ENCODE measurements at regions not wholly inside any gene's neighbourhood (a gene's known extent, or its start where the extent isn't known, plus 50 kb on each side); places are given as distances from the start of the nearest gene placed in this dataset.
"Not testable (repeated sequence)": the region's sequence is repeated elsewhere in the genome, so short reads cannot be mapped to it uniquely, and the experiment has no call there.

DNA sequence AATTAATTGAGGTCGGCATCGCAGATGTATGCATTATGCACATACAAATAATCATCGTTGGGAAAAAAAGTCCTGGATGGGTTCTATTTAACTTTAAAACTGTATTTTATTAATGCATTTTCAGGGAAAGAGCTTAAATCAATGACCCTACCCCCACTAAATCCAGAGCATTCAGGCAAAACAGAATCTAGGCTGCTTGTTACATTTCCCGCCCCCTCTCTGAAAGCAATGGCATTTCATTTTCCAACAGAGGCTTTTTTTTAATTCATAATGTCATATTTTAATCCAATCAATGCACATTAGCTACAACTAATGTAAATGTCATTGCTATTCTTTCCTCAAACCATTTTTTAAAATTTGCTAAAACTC, 117.4 kb upstream of the GRIA1 start:
- DNase-seq (ENCODE audit: low read depth) = no peak

- not testable (repeated sequence) for DNase-seq (ENCODE audit: low read depth)
These were observed 108.8 kb upstream of the GRIA1 start for GRCh38 chr5:153381630-153382029.

- no peak for DNase-seq (ENCODE audit: low read depth)
These were observed 99.9 kb upstream of the GRIA1 start for GRCh38 chr5:153390569-153390968.

- no peak for DNase-seq (ENCODE audit: low read depth)
These were observed 90.9 kb upstream of the GRIA1 start for GRCh38 chr5:153399595-153399994.

DNA sequence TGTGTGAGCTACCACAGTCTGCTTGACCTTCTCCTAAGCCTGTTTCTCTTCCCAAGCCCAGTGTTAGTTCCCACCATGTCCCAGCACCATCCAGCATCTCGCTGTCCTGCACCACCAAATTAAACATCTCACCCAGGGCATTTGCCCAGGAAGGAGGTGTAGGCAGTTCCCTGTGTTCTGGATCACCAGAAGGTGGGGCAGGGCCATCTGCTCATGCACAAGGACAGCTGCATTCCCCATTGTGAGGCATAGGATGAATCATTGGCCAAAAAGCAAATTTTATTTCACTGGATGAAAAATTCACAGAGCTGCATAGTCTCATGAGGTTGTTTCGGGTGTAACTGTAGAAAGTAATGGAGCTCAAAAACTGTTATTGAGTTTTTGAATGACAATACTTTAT, 89.5 kb upstream of the GRIA1 start:
- DNase-seq (ENCODE audit: low read depth) = no peak

DNA sequence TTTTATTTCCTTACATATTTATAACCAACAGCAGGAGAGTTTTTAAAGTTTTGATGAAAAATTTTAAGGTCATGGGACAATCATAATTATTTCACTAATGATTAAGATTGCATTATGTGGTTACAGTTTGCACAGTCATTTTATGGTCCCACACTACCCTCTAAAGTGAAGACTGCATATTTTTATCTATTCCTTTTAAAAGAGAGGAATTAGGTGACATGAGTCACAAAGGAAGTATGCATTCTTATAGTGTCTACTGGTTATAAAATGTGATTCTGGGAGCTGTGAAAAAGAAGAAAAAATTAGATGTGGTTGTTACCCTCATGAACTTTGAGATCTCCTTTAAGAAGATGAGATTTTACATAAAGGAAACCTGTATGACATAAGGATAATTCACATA, 87.9 kb upstream of the GRIA1 start:
- peak; percentile 22 for DNase-seq (ENCODE audit: low read depth)

DNA sequence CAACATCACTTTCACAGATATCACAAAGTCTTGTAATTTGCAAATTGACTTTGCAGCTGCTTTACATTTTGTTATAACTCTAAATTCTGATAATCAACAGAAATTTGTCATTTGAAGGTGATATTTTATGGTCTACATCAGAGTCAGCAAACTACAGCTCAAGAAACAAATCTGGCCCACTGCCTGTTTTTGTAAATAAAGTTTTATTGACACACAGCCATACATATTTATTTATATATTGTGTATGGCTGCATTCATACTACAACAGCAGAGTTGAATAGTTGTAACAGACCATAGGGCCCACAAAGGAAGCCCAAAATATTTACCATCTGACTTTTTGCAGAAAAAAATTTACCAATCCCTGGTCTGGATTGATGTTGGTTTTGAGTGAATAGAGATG, 87.0 kb upstream of the GRIA1 start:
- DNase-seq (ENCODE audit: low read depth) = no peak

GRCh38 chr5:153404747-153405146, 85.7 kb upstream of the GRIA1 start:
- DNase-seq (ENCODE audit: low read depth) = no peak

DNA sequence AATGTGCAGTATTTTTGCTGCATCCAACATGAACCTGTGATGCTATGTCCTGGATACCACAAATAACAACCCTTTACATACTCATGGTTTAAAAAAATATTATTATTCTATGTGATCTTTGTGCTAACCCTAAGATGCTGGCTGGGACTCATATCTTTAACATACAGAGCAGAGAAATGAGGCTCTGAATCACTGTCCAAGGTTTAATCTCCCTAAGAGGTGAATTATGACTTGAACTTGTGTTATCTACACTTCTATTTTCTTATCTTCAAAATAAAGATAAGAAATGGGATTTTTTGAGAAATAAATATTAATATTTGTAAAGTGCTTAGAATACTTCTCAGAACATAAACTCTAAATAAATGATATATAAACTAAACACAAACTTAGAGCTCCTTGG, 68.8 kb upstream of the GRIA1 start:
- DNase-seq (ENCODE audit: low read depth) = no peak

DNA sequence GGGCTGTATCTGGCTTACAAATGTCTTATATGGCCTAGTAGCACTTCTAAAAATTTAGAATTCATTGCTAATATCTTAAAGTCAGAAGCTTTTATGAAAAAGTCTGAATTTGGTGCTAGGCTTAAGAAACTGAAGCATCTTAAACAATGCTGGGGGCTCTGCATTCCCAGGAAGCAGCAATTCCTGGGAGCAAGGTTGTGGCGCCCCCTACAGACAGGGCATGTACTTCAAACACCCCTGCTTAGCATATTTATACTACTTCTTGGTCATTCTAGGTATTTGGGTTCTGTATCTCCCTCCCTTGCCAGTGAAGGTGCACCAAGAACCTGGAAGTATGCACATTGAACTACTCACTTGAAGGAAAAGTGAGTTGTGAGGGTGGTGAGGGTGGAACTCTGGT, 64.6 kb upstream of the GRIA1 start:
- DNase-seq (ENCODE audit: low read depth) = no peak

GRCh38 chr5:153429761-153430380, 60.6 kb upstream of the GRIA1 start:
- no peak for DNase-seq (ENCODE audit: low read depth)

DNA sequence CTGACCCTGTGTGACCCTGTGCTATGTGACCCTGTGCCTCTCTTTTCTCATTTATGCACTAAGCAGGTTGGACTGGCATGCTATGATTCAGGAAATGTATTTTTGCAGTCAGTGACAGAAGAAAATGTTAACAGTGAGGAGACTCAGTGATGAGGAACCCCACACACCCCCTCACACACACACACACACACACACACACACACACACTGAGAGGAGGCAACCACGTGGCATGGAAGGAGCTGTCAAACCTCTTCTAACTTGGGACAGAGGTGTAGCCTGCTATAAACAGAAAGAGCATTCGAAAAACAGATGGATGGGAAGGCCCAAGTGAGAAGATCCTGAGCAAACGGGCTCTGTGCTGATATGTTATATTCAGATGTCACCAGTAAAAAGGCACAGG, 57.9 kb upstream of the GRIA1 start:
- DNase-seq (ENCODE audit: low read depth) = no peak

DNA sequence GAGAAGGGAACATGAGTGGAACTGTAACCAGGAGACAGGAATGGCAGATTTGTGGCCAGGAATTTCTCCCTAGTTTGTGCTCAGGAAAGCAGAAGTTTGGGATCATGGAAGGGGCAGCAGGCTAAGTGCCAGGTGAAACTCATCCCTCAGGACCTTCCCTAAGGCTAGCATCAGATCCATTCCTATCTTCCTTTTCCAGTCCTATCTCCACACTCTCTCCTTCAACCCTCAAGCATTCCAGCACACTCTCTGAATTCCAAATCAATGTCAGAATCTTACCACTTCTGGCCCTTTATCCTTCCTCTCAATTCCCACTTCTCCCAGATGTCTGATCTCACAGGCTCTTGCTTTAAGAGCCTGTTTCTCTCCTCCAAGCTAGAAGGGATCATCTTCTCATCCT, 53.2 kb upstream of the GRIA1 start:
- no peak for DNase-seq (ENCODE audit: low read depth)

GRCh38 chr5:153439130-153439529, 51.3 kb upstream of the GRIA1 start:
- no peak for DNase-seq (ENCODE audit: low read depth)

Data from non-pigmented ciliary epithelial cell (primary cell).